ENCODE measurements at regions not wholly inside any gene's neighbourhood (a gene's known extent, or its start where the extent isn't known, plus 50 kb on each side); places are given as distances from the start of the nearest gene placed in this dataset.

GRCh38 chr9:1320051-1320557, 269.9 kb downstream of the DMRT2 start:
- no peaks in the 10 kb centered on the region for H3K27me3 ChIP-seq (ENCODE audit: control insufficient read depth, insufficient read depth, low read length)
- DNase-seq = peak; percentile 82
- H3K4me3 ChIP-seq (ENCODE audit: low read length) = no peak overlapping the region
- H3K36me3 ChIP-seq (ENCODE audit: control insufficient read depth, insufficient read depth, low read length) = no peaks in the 10 kb centered on the region
- 40% methylated on average over 1 of the region's 5 CpGs for WGBS (ENCODE audit: insufficient coverage)
- peaks cover 25% of the 10 kb centered on the region for H3K4me1 ChIP-seq (ENCODE audit: control insufficient read depth, insufficient read depth, low read length)
- H3K9me3 ChIP-seq (replicated peaks; ENCODE audit: control insufficient read depth, low read depth, low read length) = no peaks in the 10 kb centered on the region
- peak overlapping the region; percentile 60 for H3K27ac ChIP-seq (ENCODE audit: low read length)

DNA sequence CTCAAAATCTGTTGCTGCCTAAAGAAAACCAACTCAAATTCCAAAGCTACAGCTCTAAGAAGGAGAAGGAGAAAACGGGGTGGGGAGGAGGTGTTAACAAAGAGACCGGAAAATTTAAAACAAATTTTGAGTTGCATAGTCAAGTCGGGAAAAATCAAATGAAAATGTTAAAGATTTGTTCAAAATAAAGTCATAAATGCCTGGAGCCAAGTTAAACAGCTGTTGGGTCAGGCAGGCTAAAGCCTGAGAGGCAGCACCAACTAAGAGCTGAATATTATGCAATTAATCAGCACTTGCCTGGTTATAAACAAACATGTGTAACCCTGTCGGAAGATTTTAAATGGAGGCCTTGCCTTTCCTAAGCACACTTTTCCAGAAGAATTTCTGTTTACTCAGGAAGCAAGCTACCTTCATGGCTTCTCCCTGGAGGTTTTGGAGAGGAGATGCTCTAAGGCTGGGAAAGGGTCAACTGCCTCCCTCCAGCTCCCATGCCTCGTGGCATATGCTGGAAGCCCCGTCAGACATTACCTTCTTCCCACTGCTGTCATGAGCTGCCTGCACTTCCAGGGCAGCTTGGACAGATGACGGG, 270.5 kb downstream of the DMRT2 start:
- Histone ChIP-seq H3K9me3 (replicated peaks; ENCODE audit: control insufficient read depth, low read depth, low read length) (no peaks in the 10 kb centered on the region), H3K4me3 (ENCODE audit: low read length) (no peak overlapping the region), H3K4me1 (ENCODE audit: control insufficient read depth, insufficient read depth, low read length) (peaks cover 25% of the 10 kb centered on the region), H3K27ac (ENCODE audit: low read length) (peak overlapping the region; percentile 65), H3K36me3 (ENCODE audit: control insufficient read depth, insufficient read depth, low read length) (no peaks in the 10 kb centered on the region), H3K27me3 (ENCODE audit: control insufficient read depth, insufficient read depth, low read length) (no peaks in the 10 kb centered on the region)
- 54% methylated on average over 4 of the region's 7 CpGs for WGBS (ENCODE audit: insufficient coverage)
- peak; percentile 77 for DNase-seq

DNA sequence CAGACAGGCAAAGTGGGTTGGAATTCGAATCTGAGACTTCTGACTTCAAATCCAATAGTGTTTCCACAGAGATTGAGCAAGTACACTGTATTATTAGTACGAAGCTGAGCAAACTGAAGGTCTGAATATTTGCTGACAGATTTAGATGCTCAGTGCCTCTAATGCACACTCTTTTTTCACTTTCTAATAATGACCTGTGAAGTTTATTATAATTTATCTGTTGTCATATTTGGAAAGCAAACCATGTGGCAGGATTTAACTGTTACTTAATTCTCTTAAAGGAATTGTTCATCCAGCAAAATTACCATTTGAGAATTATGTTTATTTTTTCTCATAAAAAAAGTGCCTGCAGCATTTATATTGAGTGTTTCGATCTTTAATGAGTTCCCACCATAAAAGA, 277.3 kb downstream of the DMRT2 start:
- WGBS (ENCODE audit: insufficient coverage) = no CpG with 5 or more reads among the region's 3 CpGs

DNA sequence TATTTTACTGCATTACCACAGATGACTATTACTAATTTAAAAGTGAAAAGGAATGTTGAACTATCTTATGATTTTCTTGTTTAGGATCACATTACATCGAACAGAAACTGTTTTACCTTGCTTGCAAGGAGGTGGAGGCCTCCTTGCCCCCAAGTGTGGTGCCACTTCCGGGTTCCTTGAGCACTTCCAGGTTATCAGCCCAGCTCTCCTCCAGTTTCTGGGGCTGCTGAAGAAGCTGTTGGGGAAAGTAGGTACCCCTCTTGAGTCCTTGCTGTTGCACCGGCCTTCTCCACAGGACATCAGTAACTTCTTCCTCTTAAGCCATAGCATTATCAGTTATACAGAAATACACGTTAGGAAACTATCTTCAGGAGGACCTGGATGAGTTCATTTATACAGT, 278.2 kb downstream of the DMRT2 start:
- 100% methylated on average over 1 of the region's 4 CpGs for WGBS (ENCODE audit: insufficient coverage)

More for the DNA sequence above, 277.3 kb downstream of the DMRT2 start:
- peaks cover 3% of the 10 kb centered on the region for H3K4me1 ChIP-seq (ENCODE audit: control insufficient read depth, insufficient read depth, low read length)
- no peak overlapping the region for H3K4me3 ChIP-seq (ENCODE audit: low read length)
- H3K9me3 ChIP-seq (replicated peaks; ENCODE audit: control insufficient read depth, low read depth, low read length) = no peaks in the 10 kb centered on the region
- no peaks in the 10 kb centered on the region for H3K27me3 ChIP-seq (ENCODE audit: control insufficient read depth, insufficient read depth, low read length)
- DNase-seq = no peak
- H3K27ac ChIP-seq (ENCODE audit: low read length) = no peak overlapping the region
- H3K36me3 ChIP-seq (ENCODE audit: control insufficient read depth, insufficient read depth, low read length) = no peaks in the 10 kb centered on the region

GRCh38 chr9:1331546-1332038, 281.4 kb downstream of the DMRT2 start:
- Histone ChIP-seq H3K4me1 (ENCODE audit: control insufficient read depth, insufficient read depth, low read length) (peaks cover 3% of the 10 kb centered on the region), H3K27ac (ENCODE audit: low read length) (no peak overlapping the region), H3K27me3 (ENCODE audit: control insufficient read depth, insufficient read depth, low read length) (no peaks in the 10 kb centered on the region), H3K4me3 (ENCODE audit: low read length) (no peak overlapping the region), H3K36me3 (ENCODE audit: control insufficient read depth, insufficient read depth, low read length) (no peaks in the 10 kb centered on the region), H3K9me3 (replicated peaks; ENCODE audit: control insufficient read depth, low read depth, low read length) (no peaks in the 10 kb centered on the region)
- peak; percentile 63 for DNase-seq

More for the DNA sequence above, 278.2 kb downstream of the DMRT2 start:
- no peak overlapping the region for H3K4me3 ChIP-seq (ENCODE audit: low read length)
- H3K27me3 ChIP-seq (ENCODE audit: control insufficient read depth, insufficient read depth, low read length) = no peaks in the 10 kb centered on the region
- H3K27ac ChIP-seq (ENCODE audit: low read length) = no peak overlapping the region
- no peaks in the 10 kb centered on the region for H3K36me3 ChIP-seq (ENCODE audit: control insufficient read depth, insufficient read depth, low read length)
- no peak for DNase-seq
- no peaks in the 10 kb centered on the region for H3K9me3 ChIP-seq (replicated peaks; ENCODE audit: control insufficient read depth, low read depth, low read length)
- peaks cover 3% of the 10 kb centered on the region for H3K4me1 ChIP-seq (ENCODE audit: control insufficient read depth, insufficient read depth, low read length)

DNA sequence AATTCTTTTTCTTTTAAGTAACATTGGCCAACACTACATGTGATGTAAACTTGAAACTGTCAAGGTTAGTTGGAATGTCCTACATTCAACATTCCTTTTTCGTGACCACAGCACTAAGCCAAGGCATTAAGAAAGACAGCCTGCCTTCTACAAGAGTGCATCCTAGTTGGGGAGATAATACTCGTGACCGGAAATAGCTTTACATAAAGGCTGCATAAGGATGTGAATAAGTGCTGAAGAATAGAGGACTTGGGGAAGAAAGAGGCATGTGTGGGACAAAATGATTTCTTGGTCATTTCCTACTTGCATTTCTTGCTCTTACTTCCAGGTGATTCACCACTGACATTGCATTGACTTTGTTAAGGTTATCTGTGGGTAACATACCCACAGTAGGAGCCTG, 282.0 kb downstream of the DMRT2 start:
- no CpG with 5 or more reads among the region's 3 CpGs for WGBS (ENCODE audit: insufficient coverage)
- Histone ChIP-seq H3K4me1 (ENCODE audit: control insufficient read depth, insufficient read depth, low read length) (peaks cover 3% of the 10 kb centered on the region), H3K27me3 (ENCODE audit: control insufficient read depth, insufficient read depth, low read length) (no peaks in the 10 kb centered on the region), H3K36me3 (ENCODE audit: control insufficient read depth, insufficient read depth, low read length) (no peaks in the 10 kb centered on the region), H3K9me3 (replicated peaks; ENCODE audit: control insufficient read depth, low read depth, low read length) (no peaks in the 10 kb centered on the region), H3K27ac (ENCODE audit: low read length) (no peak overlapping the region), H3K4me3 (ENCODE audit: low read length) (no peak overlapping the region)
- peak; percentile 56 for DNase-seq

DNA sequence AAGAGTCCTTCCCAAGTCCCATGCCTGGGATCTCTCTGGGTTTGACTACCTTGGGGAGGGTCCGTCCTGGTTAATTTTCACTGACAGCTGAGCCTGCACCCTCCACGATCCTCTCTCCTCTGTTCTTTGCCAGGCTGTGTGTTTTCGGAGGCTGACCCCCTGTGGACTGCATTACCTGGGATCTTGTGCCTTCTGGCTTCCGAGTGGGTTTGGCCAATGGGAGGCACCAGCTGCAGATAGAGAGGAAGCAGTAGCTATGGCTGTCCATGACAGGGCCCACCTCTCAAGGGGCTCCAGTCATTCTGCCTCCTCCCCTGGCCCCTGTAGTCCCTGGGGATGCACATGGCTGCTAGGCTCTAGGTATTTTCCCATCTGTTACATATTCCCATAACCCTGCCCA, 285.0 kb downstream of the DMRT2 start:
- Histone ChIP-seq H3K4me3 (ENCODE audit: low read length) (no peak overlapping the region), H3K27me3 (ENCODE audit: control insufficient read depth, insufficient read depth, low read length) (no peaks in the 10 kb centered on the region), H3K27ac (ENCODE audit: low read length) (no peak overlapping the region), H3K9me3 (replicated peaks; ENCODE audit: control insufficient read depth, low read depth, low read length) (no peaks in the 10 kb centered on the region), H3K4me1 (ENCODE audit: control insufficient read depth, insufficient read depth, low read length) (peaks cover 3% of the 10 kb centered on the region), H3K36me3 (ENCODE audit: control insufficient read depth, insufficient read depth, low read length) (no peaks in the 10 kb centered on the region)
- DNase-seq = no peak
- WGBS (ENCODE audit: insufficient coverage) = 93% methylated on average over 3 of the region's 4 CpGs

DNA sequence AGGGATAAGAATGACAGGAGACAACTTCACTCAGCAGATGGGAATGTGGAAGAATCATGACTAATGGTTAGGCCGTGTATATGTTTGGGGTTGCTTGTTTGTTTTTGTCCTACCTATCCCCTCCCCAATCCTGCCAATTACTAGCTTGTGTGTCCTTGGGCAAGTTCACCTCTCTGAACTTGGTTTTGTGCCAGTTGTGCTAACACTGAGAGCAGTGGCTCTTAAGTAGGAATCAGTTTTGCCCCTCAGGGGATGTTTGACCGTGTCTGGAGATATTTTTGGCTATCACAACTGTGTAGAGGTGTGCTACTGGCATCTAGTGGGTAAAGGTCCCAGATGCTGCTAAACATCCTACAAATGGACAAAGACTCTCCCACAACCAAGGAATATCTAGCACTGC, 287.0 kb downstream of the DMRT2 start:
- WGBS (ENCODE audit: insufficient coverage) = no CpG with 5 or more reads among the region's 2 CpGs
- H3K36me3 ChIP-seq (ENCODE audit: control insufficient read depth, insufficient read depth, low read length) = no peaks in the 10 kb centered on the region
- H3K27ac ChIP-seq (ENCODE audit: low read length) = no peak overlapping the region
- no peak overlapping the region for H3K4me3 ChIP-seq (ENCODE audit: low read length)
- no peak for DNase-seq
- H3K27me3 ChIP-seq (ENCODE audit: control insufficient read depth, insufficient read depth, low read length) = no peaks in the 10 kb centered on the region
- no peaks in the 10 kb centered on the region for H3K9me3 ChIP-seq (replicated peaks; ENCODE audit: control insufficient read depth, low read depth, low read length)
- no peaks in the 10 kb centered on the region for H3K4me1 ChIP-seq (ENCODE audit: control insufficient read depth, insufficient read depth, low read length)

DNA sequence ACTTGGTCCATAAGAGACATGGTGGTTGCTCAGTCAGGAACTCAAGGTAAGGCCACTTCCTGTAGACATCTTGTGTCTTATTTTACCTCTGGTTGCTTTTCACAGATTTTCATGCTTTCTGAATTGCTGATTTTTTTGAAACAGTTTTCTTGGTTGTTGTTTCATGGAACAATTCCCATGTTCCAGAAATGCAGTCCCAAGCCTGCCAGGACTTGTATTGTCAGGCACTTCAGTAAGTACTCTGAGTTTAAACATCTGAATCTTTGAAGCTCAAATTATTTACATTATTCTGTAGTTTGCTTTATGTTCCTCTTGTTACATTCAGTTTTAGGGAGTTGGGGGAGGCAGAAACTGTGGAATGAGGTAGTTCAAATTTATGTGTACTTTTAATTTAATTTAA, 290.2 kb downstream of the DMRT2 start:
- H3K36me3 ChIP-seq (ENCODE audit: control insufficient read depth, insufficient read depth, low read length) = no peaks in the 10 kb centered on the region
- H3K27ac ChIP-seq (ENCODE audit: low read length) = no peak overlapping the region
- peak; percentile 60 for DNase-seq
- no peaks in the 10 kb centered on the region for H3K4me1 ChIP-seq (ENCODE audit: control insufficient read depth, insufficient read depth, low read length)
- H3K27me3 ChIP-seq (ENCODE audit: control insufficient read depth, insufficient read depth, low read length) = no peaks in the 10 kb centered on the region
- peaks cover 3% of the 10 kb centered on the region for H3K9me3 ChIP-seq (replicated peaks; ENCODE audit: control insufficient read depth, low read depth, low read length)
- no peak overlapping the region for H3K4me3 ChIP-seq (ENCODE audit: low read length)

DNA sequence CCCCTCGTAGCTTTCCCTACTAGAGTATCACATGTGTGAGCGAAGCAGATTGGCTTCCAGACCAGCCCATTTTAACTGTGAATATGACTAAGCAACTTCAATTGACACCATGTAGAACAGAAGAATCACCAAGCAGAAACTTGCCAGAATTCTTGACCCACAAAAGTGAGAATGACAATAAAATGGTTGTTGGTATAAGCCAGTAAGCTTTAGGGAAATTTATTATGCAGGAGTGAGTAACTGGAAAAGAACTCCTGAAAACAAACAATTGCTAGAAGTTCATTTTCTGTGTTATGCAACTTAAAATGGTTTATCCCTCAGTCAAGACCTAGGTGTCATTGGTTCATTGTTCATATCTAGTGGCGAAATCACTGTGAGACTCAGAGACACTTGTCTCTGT, 303.1 kb downstream of the DMRT2 start:
- WGBS (ENCODE audit: insufficient coverage) = 100% methylated on average over 1 of the region's 3 CpGs
- Histone ChIP-seq H3K27me3 (ENCODE audit: control insufficient read depth, insufficient read depth, low read length) (no peaks in the 10 kb centered on the region), H3K4me1 (ENCODE audit: control insufficient read depth, insufficient read depth, low read length) (no peaks in the 10 kb centered on the region), H3K27ac (ENCODE audit: low read length) (no peak overlapping the region), H3K36me3 (ENCODE audit: control insufficient read depth, insufficient read depth, low read length) (no peaks in the 10 kb centered on the region), H3K4me3 (ENCODE audit: low read length) (no peak overlapping the region), H3K9me3 (replicated peaks; ENCODE audit: control insufficient read depth, low read depth, low read length) (no peaks in the 10 kb centered on the region)
- no peak for DNase-seq

GRCh38 chr9:1354086-1354485, 303.9 kb downstream of the DMRT2 start:
- Histone ChIP-seq H3K27me3 (ENCODE audit: control insufficient read depth, insufficient read depth, low read length) (no peaks in the 10 kb centered on the region), H3K4me3 (ENCODE audit: low read length) (no peak overlapping the region), H3K27ac (ENCODE audit: low read length) (no peak overlapping the region), H3K36me3 (ENCODE audit: control insufficient read depth, insufficient read depth, low read length) (no peaks in the 10 kb centered on the region), H3K9me3 (replicated peaks; ENCODE audit: control insufficient read depth, low read depth, low read length) (no peaks in the 10 kb centered on the region), H3K4me1 (ENCODE audit: control insufficient read depth, insufficient read depth, low read length) (no peaks in the 10 kb centered on the region)
- 62% methylated on average over 1 of the region's 5 CpGs for WGBS (ENCODE audit: insufficient coverage)
- no peak for DNase-seq
